ENCODE measurements at regions not wholly inside any gene's neighbourhood (a gene's known extent, or its start where the extent isn't known, plus 50 kb on each side); places are given as distances from the start of the nearest gene placed in this dataset.
"Not testable (repeated sequence)": the region's sequence is repeated elsewhere in the genome, so short reads cannot be mapped to it uniquely, and the experiment has no call there.

DNA sequence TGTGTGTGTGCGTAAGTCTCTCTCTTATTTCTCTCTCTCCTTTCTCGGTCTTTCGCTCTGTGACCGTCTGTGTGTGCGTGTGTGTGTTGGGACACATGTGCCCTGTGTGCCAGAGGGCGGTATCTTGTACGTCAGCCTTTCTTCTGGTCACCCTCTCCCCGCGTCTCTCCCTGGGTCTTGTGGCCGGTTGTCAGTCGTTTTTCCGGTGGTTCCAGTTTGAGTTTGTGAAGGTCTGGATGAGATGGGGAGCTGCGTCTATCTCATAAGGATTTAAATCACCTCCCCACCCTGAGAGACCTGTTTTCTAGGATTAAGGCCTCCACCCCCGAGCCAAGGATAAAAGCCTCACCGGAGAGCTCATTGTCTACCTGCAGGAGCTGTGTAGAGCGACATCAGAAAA lies 295.5 kb upstream of the ZNF337 start:
- H3K4me2 ChIP-seq (ENCODE audit: low read length) = no peak overlapping the region
- H2AFZ ChIP-seq (ENCODE audit: low read length) = no peak overlapping the region
- no peaks in the 10 kb centered on the region for H4K20me1 ChIP-seq (ENCODE audit: insufficient read depth, low read length)
- POLR2A ChIA-PET = no interaction called here
- no peak overlapping the region for H3K4me3 ChIP-seq (ENCODE audit: low read depth, low read length, poor library complexity, severe bottlenecking)
- no peaks in the 10 kb centered on the region for H3K4me1 ChIP-seq (ENCODE audit: insufficient read depth, low read length, poor library complexity, severe bottlenecking)
- no peak overlapping the region for H3K27ac ChIP-seq (ENCODE audit: low read depth, low read length, poor library complexity, severe bottlenecking)
- no peak for TF ChIP-seq EZH2phosphoT487 (IDR thresholded peaks at IDR 0.05; ENCODE audit: borderline replicate concordance, low read depth, low read length)
- TF ChIP-seq, protein P1, sequence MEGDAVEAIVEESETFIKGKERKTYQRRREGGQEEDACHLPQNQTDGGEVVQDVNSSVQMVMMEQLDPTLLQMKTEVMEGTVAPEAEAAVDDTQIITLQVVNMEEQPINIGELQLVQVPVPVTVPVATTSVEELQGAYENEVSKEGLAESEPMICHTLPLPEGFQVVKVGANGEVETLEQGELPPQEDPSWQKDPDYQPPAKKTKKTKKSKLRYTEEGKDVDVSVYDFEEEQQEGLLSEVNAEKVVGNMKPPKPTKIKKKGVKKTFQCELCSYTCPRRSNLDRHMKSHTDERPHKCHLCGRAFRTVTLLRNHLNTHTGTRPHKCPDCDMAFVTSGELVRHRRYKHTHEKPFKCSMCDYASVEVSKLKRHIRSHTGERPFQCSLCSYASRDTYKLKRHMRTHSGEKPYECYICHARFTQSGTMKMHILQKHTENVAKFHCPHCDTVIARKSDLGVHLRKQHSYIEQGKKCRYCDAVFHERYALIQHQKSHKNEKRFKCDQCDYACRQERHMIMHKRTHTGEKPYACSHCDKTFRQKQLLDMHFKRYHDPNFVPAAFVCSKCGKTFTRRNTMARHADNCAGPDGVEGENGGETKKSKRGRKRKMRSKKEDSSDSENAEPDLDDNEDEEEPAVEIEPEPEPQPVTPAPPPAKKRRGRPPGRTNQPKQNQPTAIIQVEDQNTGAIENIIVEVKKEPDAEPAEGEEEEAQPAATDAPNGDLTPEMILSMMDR (conservative IDR thresholded peaks at IDR 0.05; ENCODE audit: low read length) = no peak
- DNase-seq (ENCODE audit: low spot score) = no peak
- no TSS peak for BruUV-seq (replicated peaks)
- H3K9me2 ChIP-seq (ENCODE audit: insufficient read depth, low read length) = no peaks in the 10 kb centered on the region
- no peaks in the 10 kb centered on the region for H3K79me2 ChIP-seq (ENCODE audit: insufficient read depth, low read depth, low read length)
- CTCF ChIA-PET (ENCODE audit: unreplicated experiment) = no interaction called here
- intact Hi-C loops (cut with micrococcal nuclease; ENCODE audit: unreplicated experiment) = no loop called here
- H3K9me3 ChIP-seq (ENCODE audit: low read length) = no peaks in the 10 kb centered on the region
- no peaks in the 10 kb centered on the region for H3K36me3 ChIP-seq (ENCODE audit: insufficient read depth, low read length)

DNA sequence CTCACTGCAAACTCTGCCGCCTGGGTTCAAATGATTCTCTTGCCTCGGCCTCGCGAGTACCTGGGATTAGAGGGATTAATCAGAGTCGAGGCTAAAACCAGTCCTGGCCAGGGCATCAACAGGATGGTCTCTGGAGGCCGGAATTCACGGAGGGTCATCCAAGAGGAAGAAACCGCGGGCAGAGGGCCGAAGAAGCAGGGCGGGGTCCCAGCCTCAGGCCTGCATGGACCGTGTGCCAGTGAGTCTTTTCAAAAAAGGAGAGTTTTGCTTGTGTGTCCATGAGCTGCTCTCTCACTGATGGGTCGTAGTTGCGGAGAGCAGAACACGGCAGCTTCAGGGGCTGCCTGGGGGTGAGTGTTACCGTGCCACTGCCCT lies 295.1 kb upstream of the ZNF337 start:
- no peak overlapping the region for H3K4me2 ChIP-seq (ENCODE audit: low read length)
- no peak overlapping the region for H2AFZ ChIP-seq (ENCODE audit: low read length)
- H4K20me1 ChIP-seq (ENCODE audit: insufficient read depth, low read length) = no peaks in the 10 kb centered on the region
- TF ChIP-seq EZH2phosphoT487 (IDR thresholded peaks at IDR 0.05; ENCODE audit: borderline replicate concordance, low read depth, low read length) = no peak
- TF ChIP-seq, protein P1 (conservative IDR thresholded peaks at IDR 0.05; ENCODE audit: low read length) = no peak
- H3K9me2 ChIP-seq (ENCODE audit: insufficient read depth, low read length) = no peaks in the 10 kb centered on the region
- H3K9me3 ChIP-seq (ENCODE audit: low read length) = no peaks in the 10 kb centered on the region
- BruUV-seq (replicated peaks) = no TSS peak
- intact Hi-C loops (cut with micrococcal nuclease; ENCODE audit: unreplicated experiment) = no loop called here
- no peaks in the 10 kb centered on the region for H3K4me1 ChIP-seq (ENCODE audit: insufficient read depth, low read length, poor library complexity, severe bottlenecking)
- no peaks in the 10 kb centered on the region for H3K36me3 ChIP-seq (ENCODE audit: insufficient read depth, low read length)
- no peaks in the 10 kb centered on the region for H3K79me2 ChIP-seq (ENCODE audit: insufficient read depth, low read depth, low read length)
- no peak overlapping the region for H3K4me3 ChIP-seq (ENCODE audit: low read depth, low read length, poor library complexity, severe bottlenecking)
- ChIA-PET CTCF (ENCODE audit: unreplicated experiment) (no interaction called here), POLR2A (no interaction called here)
- H3K27ac ChIP-seq (ENCODE audit: low read depth, low read length, poor library complexity, severe bottlenecking) = no peak overlapping the region
- no peak for DNase-seq (ENCODE audit: low spot score)

DNA sequence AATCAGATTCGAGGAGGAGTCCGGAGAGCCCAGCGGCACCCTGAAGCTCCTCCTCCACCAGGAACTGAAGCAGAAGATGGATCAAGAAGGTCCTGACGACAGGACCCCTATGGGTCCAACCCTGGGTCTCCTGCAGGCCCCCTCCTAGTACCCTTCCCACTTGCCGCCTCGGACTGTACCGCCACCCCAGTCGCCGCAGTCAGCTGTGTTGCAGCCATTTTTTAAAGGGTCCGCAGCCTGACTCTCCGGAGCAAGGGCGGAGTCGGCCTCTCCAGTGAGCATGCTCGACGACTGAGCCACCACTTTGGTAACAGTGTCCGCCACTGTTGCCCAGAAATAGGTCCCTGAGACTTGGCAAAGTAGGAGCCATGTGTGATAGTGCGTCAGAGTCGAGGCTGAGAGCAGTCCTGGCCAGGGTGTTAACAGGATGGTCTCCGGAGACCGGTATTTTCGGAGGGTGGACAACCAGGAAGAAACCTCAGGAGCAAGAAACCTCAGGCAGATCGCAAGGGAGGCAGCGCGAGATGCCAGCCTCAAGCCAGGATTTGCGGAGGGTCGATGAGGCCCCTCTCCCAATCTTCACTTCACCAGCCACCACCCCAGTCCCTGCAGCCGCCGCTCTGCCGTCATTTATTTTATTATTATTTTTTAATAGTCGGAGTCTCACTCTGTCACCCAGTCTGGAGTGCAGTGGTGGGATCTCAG lies 294.6 kb upstream of the ZNF337 start:
- Histone ChIP-seq H3K4me2 (ENCODE audit: low read length) (no peak overlapping the region), H3K9me2 (ENCODE audit: insufficient read depth, low read length) (no peaks in the 10 kb centered on the region), H3K27ac (ENCODE audit: low read depth, low read length, poor library complexity, severe bottlenecking) (no peak overlapping the region), H4K20me1 (ENCODE audit: insufficient read depth, low read length) (no peaks in the 10 kb centered on the region), H3K36me3 (ENCODE audit: insufficient read depth, low read length) (no peaks in the 10 kb centered on the region), H3K79me2 (ENCODE audit: insufficient read depth, low read depth, low read length) (no peaks in the 10 kb centered on the region), H3K4me3 (ENCODE audit: low read depth, low read length, poor library complexity, severe bottlenecking) (no peak overlapping the region), H3K9me3 (ENCODE audit: low read length) (no peaks in the 10 kb centered on the region), H3K4me1 (ENCODE audit: insufficient read depth, low read length, poor library complexity, severe bottlenecking) (no peaks in the 10 kb centered on the region), H2AFZ (ENCODE audit: low read length) (no peak overlapping the region)
- no peak for TF ChIP-seq EZH2phosphoT487 (IDR thresholded peaks at IDR 0.05; ENCODE audit: borderline replicate concordance, low read depth, low read length)
- TF ChIP-seq, protein P1 (conservative IDR thresholded peaks at IDR 0.05; ENCODE audit: low read length) = no peak
- CTCF ChIA-PET (ENCODE audit: unreplicated experiment) = no interaction called here
- intact Hi-C loops (cut with micrococcal nuclease; ENCODE audit: unreplicated experiment) = no loop called here
- no TSS peak for BruUV-seq (replicated peaks)
- DNase-seq (ENCODE audit: low spot score) = no peak
- POLR2A ChIA-PET = no interaction called here

DNA sequence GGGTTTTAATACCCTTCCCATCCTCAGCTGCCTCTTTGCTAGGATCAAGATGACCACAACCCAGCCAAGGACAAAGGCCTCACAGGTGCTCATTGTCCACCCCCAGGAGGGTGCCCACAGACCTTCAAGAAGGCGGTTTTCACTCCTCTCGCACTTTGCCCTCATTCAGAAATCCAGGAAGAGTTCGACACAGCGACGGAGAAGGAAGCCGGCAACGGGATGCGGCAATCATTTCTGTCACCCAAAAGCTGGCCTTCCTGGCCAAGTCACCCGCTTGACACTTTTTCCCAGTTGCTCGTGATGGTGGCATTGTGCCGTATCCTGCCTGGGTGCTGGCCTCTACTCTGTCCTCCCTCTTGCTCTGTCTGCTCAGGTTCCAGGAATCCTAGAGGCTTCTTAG lies 293.0 kb upstream of the ZNF337 start:
- H2AFZ ChIP-seq (ENCODE audit: low read length); CTCF ChIA-PET (ENCODE audit: unreplicated experiment); BruUV-seq (replicated peaks); H3K4me2 ChIP-seq (ENCODE audit: low read length); DNase-seq (ENCODE audit: low spot score); H3K9me2 ChIP-seq (ENCODE audit: insufficient read depth, low read length); H4K20me1 ChIP-seq (ENCODE audit: insufficient read depth, low read length); H3K4me1 ChIP-seq (ENCODE audit: insufficient read depth, low read length, poor library complexity, severe bottlenecking); H3K4me3 ChIP-seq (ENCODE audit: low read depth, low read length, poor library complexity, severe bottlenecking); H3K9me3 ChIP-seq (ENCODE audit: low read length); H3K36me3 ChIP-seq (ENCODE audit: insufficient read depth, low read length); POLR2A ChIA-PET; intact Hi-C loops (cut with micrococcal nuclease; ENCODE audit: unreplicated experiment); H3K27ac ChIP-seq (ENCODE audit: low read depth, low read length, poor library complexity, severe bottlenecking); H3K79me2 ChIP-seq (ENCODE audit: insufficient read depth, low read depth, low read length): not testable (repeated sequence)
